ENCODE measurements at regions not wholly inside any gene's neighbourhood (a gene's known extent, or its start where the extent isn't known, plus 50 kb on each side); places are given as distances from the start of the nearest gene placed in this dataset.

DNA sequence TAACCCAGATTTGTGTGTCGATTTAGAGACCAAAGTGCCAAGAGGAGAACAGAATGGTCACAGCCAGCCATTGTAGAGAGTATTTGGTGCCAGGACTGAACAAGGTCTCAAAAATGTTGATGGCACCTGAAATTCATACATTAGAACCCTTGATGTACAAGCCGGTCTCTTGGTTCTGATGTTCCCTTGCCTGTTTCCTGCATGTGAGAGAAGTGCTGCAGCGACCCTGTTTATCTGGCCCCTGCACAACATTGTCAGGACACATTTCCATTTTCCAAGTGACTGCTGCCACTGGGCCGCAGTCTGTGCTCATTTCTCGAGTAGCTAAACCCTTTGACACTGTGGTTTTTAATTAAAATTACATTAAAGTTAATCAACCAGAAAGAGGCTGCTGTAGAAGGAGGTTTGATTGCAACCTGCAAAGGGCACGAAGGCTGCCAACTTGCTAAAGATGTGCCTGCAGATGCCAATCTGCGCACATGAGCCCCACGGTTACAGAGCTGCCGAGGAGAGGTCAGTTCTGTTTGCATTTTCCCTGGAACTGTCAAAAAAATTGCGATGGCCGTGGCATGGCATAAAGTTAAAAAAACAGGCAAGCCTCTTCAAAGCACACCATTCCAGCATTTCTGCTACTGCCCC is 136.4 kb upstream of the CMC1 start:
- no peak for DNase-seq

DNA sequence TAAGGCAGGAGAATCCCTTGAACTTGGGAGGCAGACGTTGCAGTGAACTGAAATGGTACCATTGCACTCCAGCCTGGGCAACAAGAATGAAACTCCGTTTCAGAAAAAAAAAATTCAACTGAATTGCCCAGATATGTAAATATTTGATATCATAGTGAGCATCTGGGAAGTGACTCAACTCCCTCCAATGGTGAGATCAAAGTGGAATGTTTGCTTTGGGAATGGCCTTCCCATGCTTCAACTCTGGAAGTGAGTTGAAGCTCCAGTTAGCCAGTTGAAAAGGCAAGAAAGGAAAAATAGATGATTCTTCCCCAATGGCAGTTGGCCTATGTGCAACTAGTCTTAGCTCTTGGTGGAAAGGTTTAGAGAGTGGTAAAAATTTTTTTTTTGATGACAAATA is 131.6 kb upstream of the CMC1 start:
- no peak for DNase-seq

DNA sequence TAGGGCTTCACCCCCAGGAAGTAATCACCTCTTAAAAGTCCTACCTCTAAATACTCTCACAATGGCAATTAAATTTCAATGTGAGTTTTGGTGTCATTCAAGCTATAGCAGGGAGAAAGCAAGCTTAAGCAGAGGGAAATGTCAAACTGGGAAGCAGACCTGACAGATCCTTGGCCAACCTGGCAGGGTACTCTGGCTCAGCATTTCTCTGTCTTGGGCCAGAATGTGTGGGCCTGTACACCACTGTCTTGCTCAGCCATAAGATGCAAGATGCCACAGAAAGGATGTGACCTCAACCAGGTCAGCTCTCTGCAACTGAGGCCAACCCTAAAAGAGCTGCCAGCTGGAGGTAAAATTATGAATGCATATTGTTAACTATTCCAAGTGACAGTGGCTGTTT is 130.6 kb upstream of the CMC1 start:
- DNase-seq = no peak

DNA sequence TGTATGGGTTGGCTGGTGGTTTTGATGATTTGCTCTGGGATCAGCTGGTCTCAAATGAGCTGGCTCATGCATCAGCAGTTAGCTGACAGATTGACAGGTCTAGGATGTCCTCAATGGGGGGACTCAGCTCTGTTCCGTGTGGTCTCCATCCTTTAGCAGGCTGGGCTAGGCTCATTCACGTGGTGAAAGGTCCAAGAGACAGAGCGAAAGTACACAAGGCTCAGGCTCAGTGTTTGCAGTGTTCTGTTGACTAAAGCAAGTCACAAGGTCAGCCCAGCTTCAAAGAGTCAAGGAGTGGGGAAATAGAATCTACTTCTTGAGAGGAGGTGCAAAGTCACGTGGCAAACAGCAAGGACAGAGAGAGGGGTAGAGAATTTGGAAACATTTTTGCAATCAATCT is 126.5 kb upstream of the CMC1 start:
- no peak for DNase-seq

DNA sequence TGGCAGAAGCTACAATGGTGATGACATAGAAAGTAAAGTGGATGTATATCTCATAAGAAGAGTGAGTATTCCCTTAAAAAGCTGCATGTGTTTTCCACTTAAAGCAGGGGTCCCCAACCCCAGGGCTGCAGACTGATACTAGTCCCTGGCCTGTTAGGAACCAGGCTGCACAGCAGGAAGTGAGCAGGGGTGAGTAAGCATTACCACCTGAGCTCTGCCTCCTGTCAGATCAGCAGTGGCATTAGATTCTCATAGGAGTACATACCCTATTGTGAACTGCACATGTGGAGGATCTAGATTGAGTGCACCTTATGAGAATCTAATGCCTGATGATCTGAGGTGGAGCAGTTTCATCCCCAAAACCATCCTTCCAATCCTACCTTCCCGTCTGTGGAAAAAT is 126.1 kb upstream of the CMC1 start:
- DNase-seq = no peak

DNA sequence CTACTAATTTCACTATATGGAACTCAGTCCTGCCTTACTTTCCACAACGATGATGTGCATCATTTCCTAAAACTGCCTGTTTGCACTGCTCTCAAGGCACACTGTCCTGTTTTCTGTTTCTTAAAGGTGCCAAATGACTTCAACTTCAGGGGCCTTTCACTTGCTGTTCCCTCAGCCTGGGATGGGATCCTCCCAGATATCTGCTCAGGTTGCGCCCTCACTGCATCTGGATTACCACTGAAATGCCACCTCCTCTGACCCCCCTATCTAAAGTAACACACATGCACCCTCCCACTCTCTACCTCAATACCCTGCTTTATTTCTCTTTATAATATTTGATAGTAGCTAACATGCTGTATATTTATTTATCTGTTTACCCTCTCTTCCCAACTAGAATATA is 123.8 kb upstream of the CMC1 start:
- no peak for DNase-seq

DNA sequence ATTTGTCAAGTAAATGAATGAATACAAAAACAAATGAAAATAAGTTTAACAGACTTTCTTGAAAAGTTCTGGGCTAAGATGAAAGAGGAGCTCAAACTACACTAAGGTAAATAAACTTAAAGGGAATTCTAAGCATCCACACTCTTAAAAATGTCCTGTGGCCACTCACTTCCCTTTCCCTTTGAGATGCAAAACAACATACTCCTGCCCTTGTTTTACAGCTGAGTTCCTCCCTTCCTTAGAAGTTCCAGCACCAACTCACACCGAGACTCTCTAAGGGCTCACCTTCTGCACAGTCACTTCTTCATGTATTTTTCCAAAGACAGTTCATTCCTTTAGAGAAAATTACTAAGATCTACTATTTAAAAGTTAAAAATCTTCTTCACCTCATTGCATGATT is 123.3 kb upstream of the CMC1 start:
- no peak for DNase-seq

DNA sequence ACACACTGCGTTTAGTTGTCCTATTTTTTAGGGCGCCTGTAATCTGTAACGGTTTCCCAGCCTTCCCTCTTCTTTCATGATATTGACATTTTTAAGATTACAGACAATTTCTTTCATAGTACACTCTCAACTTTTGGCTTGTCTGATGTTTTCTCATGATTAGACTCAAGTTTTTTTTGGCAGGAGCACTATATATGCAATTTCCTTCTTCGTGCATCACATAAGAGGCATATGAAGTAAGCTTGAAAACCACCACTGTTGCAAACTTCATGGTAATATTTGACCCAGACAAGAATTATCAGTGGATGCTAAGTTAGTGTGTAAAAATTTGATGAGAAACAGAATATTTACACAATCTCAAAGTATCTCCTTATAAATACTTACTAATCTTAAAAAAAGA is 119.2 kb upstream of the CMC1 start:
- DNase-seq = no peak

DNA sequence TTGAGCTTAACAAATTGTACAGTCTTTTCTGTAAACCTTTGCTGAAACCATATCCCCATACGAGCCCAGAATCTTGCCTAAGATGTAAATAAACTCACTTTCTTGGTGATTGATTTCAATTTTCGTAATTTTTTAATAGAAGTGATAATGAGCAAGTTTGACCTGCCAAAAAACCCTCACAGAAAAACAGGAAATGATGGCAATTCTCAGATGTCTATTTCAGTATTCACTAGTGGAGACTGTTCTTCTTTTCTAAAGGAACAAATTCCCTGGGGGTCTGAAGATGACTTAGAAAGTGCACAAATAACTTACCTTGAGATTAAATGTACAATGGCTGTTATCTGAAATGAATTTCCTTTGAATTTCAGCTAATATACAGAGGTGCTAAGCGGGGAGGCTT is 116.5 kb upstream of the CMC1 start:
- no peak for DNase-seq

DNA sequence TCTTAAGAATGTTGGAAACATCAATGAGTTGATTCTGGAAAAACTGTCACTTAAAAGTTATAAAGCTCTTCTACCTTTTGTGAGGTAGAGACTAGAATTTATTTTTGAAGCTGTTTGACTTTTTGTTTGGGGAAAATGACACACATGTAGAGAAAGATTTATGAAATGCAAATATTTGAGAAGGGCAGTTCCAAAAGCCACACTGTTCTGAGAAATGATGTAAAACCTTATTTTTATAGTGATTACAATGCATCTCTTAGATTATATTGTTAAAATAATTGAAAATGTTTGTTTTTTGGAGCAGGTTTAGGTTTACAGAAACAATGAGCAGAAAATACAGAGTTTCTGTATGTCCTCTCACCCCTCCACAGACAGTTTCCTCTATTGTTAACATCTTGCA is 116.1 kb upstream of the CMC1 start:
- no peak for DNase-seq

DNA sequence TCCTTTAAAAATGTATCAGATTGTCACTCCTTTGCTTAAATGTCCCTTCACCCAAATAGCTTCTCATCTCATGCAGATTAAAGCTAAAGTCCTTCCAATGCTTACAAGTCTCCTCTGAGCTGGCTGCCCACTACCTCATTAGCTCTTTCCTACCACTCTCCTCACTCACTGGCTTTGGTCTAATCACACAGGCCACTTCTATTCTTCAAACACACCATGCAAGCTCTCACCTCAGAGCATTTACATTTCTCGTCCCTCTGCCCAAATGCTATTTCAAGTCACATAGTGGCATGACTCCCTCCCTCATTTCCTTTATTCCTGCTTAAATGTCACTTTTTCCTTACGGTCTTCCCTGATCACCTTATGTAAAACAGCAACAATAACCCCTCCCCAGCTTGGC is 110.6 kb upstream of the CMC1 start:
- no peak for DNase-seq

DNA sequence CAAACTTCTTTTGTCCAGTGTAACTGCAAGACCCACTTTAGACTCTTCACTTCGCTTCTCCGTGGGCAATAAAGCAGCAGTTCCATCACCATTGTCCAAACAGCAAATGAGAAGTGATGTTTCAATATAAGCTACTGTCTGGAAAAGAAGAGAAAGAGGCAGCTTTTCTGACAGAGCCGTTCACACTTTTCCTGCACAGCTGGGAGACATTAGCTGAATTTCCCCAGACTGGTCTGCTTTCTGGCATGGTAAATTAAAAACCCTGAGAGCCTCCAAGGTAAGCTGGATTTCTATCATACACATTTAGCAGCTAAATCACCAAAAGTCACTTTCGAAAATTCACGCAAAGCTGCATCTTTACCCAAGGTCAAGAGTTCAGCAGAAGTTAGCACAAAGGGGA is 108.5 kb upstream of the CMC1 start:
- no peak for DNase-seq

DNA sequence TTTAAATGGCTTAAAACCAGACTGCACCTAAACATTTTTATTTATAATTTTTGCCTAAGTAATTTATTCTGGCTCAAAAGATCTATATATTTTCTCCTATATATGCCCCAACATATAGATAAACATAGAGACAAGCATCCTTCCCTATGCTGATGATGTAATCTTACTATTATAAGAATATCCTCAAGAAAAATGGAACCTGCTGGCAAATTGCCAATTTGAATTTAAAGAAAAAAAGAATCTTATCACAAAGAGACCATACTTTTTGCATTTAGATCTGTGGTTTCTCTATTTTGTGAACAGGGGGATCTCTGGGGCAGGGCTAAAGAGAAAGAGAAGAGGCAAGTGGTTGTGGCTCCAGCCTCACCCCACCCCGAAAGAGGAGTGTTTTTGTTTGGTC is 107.2 kb upstream of the CMC1 start:
- no peak for DNase-seq

DNA sequence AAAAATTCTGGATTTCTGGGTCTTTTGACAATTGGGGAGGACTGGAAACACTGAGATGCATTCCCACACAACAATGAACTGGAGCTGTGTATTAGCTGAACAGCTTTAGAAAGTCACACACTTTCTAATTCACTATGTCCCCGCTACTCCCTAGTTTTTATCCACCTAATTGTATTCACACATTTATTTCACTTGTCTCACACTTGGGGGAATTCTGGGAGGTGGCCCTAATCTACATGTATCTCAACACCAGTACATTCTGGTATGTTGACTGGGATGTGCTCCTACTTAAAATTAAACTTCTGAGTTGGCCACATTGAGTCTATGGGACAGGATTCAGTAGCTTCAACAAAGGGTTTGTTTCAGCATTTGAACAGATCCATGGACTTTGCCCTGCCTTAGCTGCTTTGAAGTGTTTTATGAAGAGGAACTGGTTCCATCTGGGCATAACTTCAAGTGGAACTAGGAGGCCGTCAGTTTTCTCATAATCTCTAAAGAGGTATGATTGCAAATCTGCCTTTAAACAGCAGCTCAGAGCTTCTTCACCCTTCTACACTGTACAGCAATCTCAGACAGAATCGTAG is 106.5 kb upstream of the CMC1 start:
- no peak for DNase-seq

DNA sequence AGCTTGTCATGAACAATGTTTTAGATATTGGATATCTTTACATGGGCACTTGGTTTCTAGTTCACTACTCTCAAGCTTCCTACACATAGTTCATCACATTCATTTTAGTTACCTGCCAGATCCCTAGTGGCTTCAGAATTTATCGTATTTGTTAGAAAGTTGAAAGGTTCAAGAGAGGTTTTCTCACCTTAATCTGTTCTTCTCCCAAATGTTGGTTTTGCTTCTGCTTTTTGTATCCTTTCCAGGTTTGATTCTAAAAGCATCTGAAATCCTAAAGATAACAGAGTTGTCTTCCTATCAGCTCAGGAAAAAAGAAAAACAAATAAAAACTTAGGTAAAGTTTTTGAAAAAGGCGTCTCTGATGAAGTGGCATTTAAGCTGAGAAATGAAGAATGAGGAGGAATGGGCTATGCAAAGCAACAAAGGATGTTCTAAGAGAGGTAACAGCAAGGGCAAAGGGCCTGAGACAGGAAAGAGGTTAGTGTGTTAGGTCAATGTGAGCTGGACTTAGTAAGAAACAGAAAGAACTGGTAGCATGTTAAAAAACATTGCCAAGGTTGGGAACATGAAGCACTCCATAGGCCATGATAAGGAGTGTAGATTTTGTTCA is 104.7 kb upstream of the CMC1 start:
- DNase-seq = no peak

DNA sequence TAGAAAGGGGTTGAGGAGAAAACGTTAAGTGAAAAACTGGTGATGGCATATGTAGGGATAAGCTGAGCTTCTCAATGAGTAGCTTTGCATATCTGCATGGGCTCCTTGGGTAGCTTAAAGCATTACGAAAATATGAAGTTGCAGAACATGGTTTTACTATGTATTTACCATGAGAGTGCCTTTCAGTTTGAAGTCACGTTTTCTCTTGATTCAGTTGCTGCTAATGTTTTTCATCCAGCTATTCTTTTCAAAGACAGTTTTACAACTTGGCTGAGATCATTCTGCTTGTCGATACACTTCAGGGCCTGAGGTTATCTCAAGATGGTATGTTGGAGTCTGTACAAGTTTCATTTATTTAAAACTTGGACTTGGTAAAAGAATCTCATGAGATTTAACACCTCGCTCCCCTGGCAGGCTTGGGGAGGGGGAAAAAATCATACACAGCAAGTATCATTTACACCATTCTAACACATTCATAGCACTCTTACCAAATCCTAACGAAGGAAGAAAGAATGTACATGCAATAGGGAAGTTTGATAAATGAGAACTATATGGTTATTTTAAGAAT is 103.3 kb upstream of the CMC1 start:
- no peak for DNase-seq

DNA sequence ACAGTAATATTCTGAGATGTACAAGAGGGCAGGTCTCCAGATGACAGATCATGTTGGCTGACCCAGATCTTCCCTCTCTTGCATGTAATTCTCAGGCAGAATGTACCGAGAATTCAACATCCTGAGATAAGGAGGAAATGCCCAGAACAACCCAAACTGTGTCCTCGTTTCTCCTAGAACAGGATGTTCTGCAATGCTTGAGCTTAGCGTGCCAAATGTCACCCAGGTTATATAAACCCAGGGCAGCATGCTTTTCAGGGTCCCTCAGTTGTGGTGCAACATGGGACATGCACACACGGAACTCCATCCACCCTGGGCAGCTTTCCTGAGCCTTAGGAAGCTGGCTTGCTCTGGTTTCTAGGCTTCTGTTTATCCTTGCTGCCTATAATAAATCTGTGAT is 102.1 kb upstream of the CMC1 start:
- DNase-seq = no peak

DNA sequence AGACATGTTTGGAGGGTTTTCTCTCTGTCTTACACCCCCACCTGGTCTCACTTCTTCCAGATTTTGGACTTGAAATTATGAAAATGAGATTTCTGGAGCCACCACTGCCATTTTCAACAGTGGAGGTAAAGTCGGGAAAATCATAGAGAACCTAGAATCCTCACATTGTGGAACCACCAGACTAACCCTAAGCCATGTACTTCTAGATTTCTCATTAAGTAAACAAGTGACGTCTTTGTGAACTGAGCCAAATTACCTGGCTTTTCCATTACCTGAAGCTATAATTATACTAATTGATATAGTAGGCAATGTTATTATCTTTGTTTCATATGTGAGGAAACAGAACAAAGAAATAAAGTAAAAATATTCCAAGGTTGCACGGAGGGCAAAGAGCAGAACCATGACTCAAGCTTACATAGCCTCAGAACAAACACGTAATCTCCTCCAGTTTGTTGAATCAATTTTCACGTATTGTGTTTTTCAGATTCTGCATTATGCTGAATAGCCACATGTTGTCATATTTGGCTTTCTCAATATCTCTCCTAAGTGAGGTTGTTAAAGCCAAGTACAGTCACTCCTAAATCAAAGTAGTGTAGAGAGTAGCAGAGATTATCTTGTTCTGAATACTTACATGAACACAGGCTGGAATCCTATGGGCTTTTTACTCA is 101.3 kb upstream of the CMC1 start:
- no peak for DNase-seq

DNA sequence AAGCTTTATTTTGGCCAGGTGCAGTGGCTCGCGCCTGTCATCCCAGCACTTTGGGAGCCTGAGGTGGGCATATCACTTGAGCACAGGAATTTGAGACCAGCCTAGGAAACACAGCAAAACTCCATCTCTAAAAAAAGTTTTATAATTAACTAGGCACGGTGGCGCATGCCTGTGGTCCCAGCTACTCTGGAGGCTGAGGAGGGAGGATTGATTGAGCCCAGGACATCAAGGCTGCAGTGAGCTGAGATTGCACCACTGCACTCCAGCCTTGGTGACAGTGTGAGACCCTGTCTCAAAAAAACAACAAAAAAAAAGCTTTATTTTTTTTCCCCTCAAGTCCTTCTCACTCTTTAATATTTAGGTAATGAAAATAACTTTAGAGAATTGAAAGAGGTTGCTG is 100.8 kb upstream of the CMC1 start:
- no peak for DNase-seq

DNA sequence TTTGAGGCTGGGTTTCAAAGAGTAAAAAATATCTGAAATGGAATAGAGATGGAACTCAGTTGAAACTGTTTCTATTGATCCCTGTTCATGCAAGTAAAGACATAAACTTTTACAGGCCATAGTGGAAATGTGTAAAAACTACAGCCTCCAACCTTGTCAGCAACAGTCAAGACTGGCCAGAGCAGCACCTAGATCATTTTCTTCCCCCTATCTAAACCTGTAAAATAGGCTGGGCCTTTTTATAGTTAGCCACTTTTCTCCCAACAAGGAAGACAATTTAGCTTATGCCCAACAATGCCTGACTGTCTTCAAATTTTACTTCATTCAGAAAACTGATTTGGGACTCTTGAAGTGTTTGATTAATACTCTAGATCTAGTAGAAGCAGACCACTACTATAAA is 91.5 kb upstream of the CMC1 start:
- no peak for DNase-seq

DNA sequence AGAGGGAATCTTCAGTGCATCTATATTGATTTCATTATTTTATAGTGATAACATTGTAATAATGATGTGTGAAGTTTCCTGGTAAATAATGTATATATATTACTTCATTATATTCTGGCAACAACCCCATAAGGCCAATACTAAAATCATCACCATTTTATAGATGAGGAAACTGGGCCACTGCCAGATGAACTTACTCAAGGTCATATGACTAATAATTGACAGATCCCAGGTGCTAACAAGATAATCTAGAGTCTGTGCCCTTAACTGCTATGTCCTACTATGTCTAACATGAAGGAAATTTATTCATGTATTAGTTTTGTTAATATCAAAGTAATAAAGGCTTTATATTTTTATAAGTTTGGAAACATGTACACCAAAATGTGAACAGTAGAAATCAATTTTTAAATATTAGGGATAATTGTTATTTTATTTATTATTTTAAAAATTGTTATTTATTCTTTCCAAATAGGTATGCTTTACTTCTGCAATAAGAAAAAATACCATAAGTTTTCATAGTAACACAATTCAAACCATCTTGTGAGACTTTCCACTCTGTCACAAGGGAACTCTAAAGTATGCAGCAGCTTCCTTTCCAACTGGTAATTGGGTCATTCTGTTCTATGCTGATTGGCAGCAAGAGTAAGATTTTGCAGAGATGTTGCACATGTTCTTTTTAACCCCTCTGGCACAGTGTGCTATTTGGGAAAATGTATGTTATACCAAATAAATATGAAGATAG is 90.8 kb upstream of the CMC1 start:
- DNase-seq = no peak

DNA sequence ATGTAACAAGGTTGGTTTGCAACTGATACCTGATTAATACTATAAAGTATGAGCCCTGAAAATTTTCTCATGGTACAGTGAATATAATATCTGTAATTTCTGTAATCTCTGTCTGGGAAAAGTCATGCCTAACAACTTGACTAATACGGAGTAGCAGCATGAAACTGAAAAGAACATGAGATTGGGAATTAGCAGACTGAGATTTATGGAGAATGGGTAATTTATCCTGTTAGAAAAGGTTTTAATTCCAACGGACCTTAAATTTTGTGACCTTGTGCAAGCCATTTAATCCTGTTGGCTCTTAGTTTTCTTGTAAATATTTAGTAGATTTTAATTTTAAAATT is 90.2 kb upstream of the CMC1 start:
- no peak for DNase-seq

DNA sequence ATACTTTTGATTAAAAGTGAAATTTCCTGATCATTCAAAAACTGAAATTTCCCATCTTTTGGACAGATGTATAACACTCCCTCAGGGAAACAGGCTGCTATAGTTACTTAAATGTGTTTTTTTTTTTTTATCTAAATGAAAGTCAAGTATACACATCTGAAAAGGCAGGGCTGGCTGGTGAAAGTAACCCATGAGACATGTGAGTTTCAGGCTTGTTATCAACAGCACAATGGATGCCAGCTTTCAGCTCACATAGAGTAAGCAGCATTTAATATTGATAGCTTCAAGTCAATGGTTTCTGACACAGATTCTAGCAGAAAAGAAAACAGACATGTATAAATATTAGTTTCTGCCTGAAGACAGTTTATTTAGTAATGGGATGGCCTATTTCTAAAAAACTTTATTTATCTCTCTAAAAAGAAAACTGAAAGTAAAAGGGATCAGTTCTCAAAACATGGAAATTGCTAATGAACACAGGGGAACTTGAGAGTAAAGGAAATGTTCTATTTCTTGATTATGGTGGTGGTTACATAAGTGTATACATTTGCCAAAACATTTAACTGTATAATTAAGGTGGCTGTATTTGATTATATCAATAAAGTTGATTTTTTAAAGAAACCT is 89.7 kb upstream of the CMC1 start:
- DNase-seq = no peak

Data from occipital lobe (tissue), 1 donor.